ENCODE measurements at regions not wholly inside any gene's neighbourhood (a gene's known extent, or its start where the extent isn't known, plus 50 kb on each side); places are given as distances from the start of the nearest gene placed in this dataset.

GRCh38 chr5:158070859-158071258 lies 211.9 kb upstream of the CLINT1 start:
- TF ChIP-seq, protein P1, sequence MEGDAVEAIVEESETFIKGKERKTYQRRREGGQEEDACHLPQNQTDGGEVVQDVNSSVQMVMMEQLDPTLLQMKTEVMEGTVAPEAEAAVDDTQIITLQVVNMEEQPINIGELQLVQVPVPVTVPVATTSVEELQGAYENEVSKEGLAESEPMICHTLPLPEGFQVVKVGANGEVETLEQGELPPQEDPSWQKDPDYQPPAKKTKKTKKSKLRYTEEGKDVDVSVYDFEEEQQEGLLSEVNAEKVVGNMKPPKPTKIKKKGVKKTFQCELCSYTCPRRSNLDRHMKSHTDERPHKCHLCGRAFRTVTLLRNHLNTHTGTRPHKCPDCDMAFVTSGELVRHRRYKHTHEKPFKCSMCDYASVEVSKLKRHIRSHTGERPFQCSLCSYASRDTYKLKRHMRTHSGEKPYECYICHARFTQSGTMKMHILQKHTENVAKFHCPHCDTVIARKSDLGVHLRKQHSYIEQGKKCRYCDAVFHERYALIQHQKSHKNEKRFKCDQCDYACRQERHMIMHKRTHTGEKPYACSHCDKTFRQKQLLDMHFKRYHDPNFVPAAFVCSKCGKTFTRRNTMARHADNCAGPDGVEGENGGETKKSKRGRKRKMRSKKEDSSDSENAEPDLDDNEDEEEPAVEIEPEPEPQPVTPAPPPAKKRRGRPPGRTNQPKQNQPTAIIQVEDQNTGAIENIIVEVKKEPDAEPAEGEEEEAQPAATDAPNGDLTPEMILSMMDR (IDR thresholded peaks at IDR 0.05; ENCODE audit: unreplicated experiment): no peak
- H3K9me3 Mint-ChIP-seq (ENCODE audit: low read depth): no peaks in the 10 kb centered on the region
- DNase-seq (ENCODE audit: low spot score, unreplicated experiment): no peak
- no peak overlapping the region for H3K27ac Mint-ChIP-seq
- H3K4me1 Mint-ChIP-seq (ENCODE audit: low read depth): peaks cover 5% of the 10 kb centered on the region
- H3K36me3 Mint-ChIP-seq (ENCODE audit: insufficient read depth): no peaks in the 10 kb centered on the region
- no peaks in the 10 kb centered on the region for H3K27me3 Mint-ChIP-seq
- no peak overlapping the region for H3K4me3 Mint-ChIP-seq (ENCODE audit: low read depth)

DNA sequence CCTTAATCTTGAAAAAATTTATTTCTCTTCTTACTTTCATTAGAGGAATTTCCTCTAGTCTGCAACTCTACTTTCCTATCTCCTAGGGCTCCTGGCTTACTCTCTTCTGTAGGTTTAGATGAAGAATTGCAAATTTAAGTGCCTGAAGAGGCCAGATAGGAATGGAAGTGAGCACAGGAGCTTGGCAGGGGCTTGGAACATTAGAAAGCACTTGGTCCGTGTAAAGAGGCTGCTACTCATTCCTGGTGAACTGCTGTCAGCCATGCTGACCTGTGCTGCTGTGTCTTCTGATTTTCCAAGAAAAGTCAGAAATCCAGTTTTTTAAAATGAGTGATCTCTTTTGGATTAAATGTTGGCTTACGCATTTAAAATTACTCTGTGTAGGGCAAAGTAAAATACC lies 210.9 kb upstream of the CLINT1 start:
- Mint-ChIP-seq H3K9me3 (ENCODE audit: low read depth) (no peaks in the 10 kb centered on the region), H3K4me3 (ENCODE audit: low read depth) (no peak overlapping the region), H3K36me3 (ENCODE audit: insufficient read depth) (no peaks in the 10 kb centered on the region), H3K27ac (no peak overlapping the region), H3K4me1 (ENCODE audit: low read depth) (no peaks in the 10 kb centered on the region), H3K27me3 (no peaks in the 10 kb centered on the region)
- DNase-seq (ENCODE audit: low spot score, unreplicated experiment): no peak
- TF ChIP-seq, protein P1 (IDR thresholded peaks at IDR 0.05; ENCODE audit: unreplicated experiment): no peak

DNA sequence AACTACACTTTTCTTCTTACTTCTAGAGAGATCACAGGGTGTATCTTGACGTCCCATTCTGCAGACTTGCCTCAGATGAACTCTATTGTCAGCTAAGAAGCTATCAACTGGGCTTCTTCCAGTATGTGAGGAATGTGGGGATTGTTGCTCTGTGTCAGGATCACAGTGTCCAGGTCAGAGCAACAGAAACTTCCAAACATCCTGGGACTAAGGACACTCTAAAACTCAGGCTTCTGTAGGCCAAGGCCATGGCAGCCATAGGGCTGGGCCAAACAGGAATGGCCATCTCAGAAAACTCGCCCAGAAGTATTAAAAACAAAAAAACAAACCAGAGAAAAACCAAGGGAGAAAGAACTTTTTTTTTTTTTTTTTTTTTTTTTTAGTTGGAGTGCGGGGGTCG lies 210.0 kb upstream of the CLINT1 start:
- Mint-ChIP-seq H3K36me3 (ENCODE audit: insufficient read depth) (no peaks in the 10 kb centered on the region), H3K4me1 (ENCODE audit: low read depth) (no peaks in the 10 kb centered on the region), H3K4me3 (ENCODE audit: low read depth) (no peak overlapping the region), H3K9me3 (ENCODE audit: low read depth) (no peaks in the 10 kb centered on the region), H3K27ac (no peak overlapping the region), H3K27me3 (no peaks in the 10 kb centered on the region)
- DNase-seq (ENCODE audit: low spot score, unreplicated experiment): no peak
- TF ChIP-seq, protein P1 (IDR thresholded peaks at IDR 0.05; ENCODE audit: unreplicated experiment): no peak

DNA sequence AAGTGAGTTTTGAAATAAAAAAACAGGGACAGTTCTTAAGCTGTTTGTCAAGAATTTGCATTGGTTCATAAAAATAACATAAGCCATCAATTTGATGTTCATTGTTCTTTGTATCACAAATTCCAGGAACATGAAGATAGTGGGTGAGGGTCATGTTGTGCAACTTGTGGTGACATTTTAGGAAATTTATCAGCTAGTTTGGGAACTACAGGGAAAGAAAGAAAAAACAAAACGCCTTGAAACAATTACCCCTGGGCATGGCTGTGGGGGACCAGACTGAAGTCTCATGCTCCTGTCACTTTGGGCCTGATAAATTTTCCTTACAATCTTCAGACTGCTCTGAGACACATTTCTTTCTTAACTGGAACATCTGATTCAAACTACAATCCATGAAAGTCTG lies 207.1 kb upstream of the CLINT1 start:
- DNase-seq (ENCODE audit: low spot score, unreplicated experiment): no peak
- Mint-ChIP-seq H3K27me3 (no peaks in the 10 kb centered on the region), H3K36me3 (ENCODE audit: insufficient read depth) (no peaks in the 10 kb centered on the region), H3K4me3 (ENCODE audit: low read depth) (no peak overlapping the region), H3K4me1 (ENCODE audit: low read depth) (no peaks in the 10 kb centered on the region), H3K27ac (no peak overlapping the region), H3K9me3 (ENCODE audit: low read depth) (peaks cover 3% of the 10 kb centered on the region)
- TF ChIP-seq, protein P1 (IDR thresholded peaks at IDR 0.05; ENCODE audit: unreplicated experiment): no peak

GRCh38 chr5:158064334-158065123 lies 205.6 kb upstream of the CLINT1 start:
- Mint-ChIP-seq H3K27ac (no peak overlapping the region), H3K4me3 (ENCODE audit: low read depth) (no peak overlapping the region), H3K27me3 (no peaks in the 10 kb centered on the region), H3K9me3 (ENCODE audit: low read depth) (peaks cover 3% of the 10 kb centered on the region), H3K36me3 (ENCODE audit: insufficient read depth) (no peaks in the 10 kb centered on the region), H3K4me1 (ENCODE audit: low read depth) (no peaks in the 10 kb centered on the region)
- TF ChIP-seq, protein P1 (IDR thresholded peaks at IDR 0.05; ENCODE audit: unreplicated experiment): no peak
- no peak for DNase-seq (ENCODE audit: low spot score, unreplicated experiment)
